ENCODE measurements at regions not wholly inside any gene's neighbourhood (a gene's known extent, or its start where the extent isn't known, plus 50 kb on each side); places are given as distances from the start of the nearest gene placed in this dataset.

DNA sequence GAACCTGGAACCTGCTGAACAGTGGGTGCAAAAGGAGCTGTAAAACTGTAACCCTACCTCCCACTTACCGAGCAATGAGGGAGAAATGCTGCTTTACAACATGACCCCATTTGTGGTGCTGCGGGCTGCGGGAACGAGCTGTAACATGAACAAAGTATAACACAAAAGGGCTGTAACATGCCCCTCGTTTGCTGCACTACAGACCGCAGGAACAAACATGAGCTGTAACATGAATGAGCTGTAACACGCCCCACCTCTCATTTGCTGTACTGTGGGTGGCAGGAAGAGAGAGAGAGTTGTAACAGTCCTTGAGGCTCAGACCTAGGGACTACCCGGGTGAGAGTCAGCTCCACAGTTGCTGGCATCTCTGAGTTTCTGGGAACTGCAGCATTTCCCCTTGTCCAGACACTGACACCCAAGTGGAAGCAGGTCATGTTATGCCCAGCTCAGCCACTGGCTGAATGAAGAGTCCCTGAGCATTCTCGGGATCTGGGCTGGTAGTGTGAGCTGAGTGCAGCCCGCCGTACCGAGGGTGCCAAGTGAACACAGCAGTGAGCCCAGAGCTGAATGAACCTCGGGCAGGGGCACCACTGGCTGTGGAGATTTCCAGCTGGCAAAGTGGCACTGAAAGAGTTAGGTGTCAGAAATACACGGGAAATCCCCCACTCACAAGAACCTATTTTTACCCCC, 1385.3 kb upstream of the SPRY2 start:
- no peak for DNase-seq

GRCh38 chr13:81722456-81722855, 1381.5 kb upstream of the SPRY2 start:
- DNase-seq, result no peak

GRCh38 chr13:81721400-81721799, 1380.5 kb upstream of the SPRY2 start:
- no peak for DNase-seq

DNA sequence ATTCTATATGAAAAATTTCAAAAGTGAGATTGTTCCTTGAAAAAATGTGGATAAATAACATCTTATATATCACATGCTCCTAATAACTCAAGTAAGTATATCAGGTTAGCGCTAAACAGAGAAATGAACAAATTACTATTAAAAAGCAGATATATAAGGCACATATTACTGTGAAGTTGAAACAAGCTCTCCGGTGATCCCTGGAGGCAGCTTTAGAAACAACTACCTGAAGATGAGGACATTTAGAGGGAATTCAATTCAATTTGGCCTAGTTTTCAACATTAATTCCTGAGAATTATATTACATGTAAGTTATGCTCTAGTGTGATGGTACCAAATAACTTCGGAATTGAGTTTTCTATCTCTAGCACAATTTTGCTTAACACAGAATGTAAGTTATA, 1373.6 kb upstream of the SPRY2 start:
- no peak for DNase-seq

DNA sequence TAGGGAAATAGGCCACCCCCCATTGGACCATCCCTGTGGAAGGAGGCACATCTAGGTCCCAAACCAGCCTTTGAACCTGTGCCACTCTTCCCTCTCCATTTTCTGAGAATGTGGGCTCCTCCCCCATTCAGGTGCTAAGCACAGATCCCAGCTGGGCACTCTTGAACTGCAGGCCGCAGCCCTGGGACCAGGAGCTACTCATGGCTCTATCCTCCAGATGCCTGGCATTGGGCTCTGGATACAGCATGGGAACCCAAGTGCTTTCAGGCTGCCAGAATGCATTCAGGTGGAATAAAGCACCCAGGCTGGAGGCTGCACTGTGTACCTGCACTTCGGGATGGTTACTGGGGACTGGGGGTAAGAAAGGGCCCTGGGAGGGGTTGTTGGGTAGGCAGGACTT, 1372.3 kb upstream of the SPRY2 start:
- DNase-seq, result no peak

DNA sequence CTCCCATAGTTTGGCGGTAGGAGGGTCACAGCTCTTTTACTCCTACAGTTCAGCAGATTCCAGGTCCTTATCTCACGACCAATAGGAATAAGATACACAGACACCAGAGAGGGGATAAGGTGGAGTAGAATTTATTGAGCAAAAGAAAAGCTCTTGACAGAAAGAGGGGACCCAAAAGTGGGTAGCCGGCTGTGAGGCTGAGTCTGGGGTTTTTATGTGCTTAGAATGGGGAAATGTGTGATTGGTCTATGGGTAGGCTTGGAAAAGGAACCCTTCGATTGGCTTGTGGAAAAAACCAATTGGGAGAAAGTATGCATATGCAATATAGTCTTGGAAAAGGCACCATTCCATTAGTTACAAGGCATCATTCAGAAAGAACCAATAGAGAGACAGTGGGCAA, 1356.9 kb upstream of the SPRY2 start:
- no peak for DNase-seq

- DNase-seq, result no peak
Measured at GRCh38 chr13:81686877-81687276, 1346.0 kb upstream of the SPRY2 start.

GRCh38 chr13:81683521-81683920, 1342.6 kb upstream of the SPRY2 start:
- no peak for DNase-seq

DNA sequence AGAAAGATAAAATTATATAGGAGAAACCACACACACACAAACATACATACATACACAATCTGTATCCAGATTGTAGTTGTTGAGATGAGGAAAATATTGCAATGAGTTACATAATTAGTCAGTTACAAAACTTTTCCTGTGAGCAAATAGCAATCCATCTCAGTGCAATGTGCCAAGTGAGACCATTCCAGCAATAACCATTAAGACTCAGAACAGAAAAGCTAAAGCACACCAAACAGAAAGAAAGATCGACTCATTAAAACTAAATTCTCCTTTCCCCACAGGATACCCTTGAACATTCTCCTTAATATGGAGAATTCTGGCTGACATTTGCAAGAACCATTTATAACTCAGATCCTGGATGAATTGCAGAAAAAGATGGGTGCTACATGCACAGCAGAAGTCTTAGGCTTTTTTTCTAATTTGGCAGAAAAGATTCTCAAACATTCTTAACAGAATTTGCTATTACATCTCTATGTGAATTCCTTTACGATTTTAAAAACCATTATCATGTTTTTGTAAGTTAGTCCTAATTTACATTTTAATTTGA, 1341.2 kb upstream of the SPRY2 start:
- DNase-seq, result no peak

DNA sequence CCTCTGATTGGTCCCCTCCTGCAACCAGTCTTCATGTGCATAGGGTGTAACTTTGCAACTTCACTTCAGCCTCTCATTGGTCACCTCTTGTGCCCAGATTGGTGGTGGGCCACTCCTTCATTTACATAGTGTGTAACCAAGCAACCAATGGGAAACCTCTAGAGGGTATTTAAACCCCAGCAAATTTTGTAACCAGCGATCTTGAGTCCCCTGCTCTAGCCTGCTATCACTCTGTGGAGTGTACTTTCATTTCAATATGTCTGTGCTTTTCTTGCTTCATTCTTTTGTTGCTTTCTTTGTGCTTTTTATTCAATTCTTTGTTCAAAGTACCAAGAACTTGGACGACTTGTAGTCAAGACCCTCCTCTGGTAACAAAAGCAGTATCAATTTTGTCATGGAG, 1336.9 kb upstream of the SPRY2 start:
- no peak for DNase-seq

- no peak for DNase-seq
Measured at GRCh38 chr13:81676008-81676407, 1335.1 kb upstream of the SPRY2 start.

- DNase-seq, result no peak
Measured at GRCh38 chr13:81671064-81671463, 1330.1 kb upstream of the SPRY2 start.

- DNase-seq, result no peak
Measured at GRCh38 chr13:81670048-81670447, 1329.1 kb upstream of the SPRY2 start.

- no peak for DNase-seq
Measured at GRCh38 chr13:81664872-81665271, 1323.9 kb upstream of the SPRY2 start.

DNA sequence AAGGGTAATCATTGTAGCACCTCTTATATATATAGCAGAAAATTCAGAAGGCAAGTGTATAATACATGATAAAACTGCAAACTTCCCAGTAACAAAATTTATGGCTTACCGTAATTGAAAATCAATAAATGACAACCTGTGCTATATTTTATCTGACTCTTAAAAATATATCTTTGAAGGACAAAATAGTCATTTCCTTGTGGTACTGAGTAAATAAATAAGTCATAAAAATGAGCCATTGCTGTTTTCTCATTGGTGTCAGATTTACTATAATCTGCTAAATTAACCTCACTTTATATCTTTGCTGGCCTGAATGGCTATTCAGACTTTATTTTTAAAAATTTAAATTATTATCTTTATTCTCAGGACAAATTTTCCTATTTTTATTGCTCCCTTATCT, 1319.1 kb upstream of the SPRY2 start:
- no peak for DNase-seq

DNA sequence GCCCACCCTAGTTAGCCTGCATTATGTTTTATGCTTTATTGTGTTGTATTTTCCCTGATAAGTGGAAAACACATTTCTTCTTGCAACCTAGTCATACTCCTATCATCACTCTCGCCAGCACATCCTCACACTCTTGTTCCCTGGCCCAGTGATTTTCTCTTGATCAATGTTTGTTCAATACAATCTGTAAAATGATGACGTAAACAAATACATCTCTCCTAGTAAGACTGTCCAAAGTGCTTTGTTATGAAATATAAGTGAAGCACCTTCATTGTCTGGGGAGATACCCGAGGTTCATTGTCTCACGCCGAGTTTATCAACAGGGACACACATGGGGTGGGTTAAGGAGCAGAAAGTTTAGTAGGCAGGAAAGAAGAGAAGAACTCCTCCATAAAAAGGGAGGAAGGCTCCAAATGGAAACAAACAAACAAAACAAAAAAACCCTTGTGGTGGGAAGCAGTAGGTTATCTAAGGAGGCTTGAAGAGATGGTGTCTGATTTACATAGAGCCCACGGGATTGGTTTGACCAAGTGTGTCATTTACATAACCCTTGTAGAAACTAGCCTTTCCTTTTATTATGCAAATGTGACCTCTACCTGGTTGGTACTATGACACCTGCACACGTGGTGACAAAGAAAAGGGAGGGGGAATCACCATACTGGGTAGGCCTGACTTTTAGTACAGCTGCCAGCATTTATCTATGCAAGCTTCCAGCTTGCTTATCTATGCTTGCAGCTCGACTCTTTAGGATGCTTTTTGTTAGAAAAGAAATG, 1317.9 kb upstream of the SPRY2 start:
- no peak for DNase-seq

GRCh38 chr13:81639984-81640582, 1299.2 kb upstream of the SPRY2 start:
- no peak for DNase-seq

- no peak for DNase-seq
Measured at GRCh38 chr13:81637457-81637856, 1296.5 kb upstream of the SPRY2 start.

DNA sequence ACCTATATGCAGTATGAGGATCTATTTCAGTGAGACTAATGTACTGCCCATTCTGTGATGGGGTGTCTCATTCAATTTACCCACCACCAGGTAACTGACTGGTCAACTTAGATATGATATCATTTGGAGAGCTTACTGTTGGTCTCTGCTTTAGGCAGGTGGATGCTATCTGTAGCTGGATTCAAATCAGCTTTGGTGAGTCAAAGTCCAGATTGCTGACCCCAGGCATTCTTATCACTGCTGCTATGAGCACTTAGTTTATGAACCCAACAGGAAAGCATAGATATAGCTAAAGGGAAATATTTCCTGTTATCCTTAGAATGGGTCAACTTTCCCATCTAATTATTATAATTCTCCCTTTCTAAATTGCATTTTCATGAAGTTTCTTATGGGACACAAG, 1295.2 kb upstream of the SPRY2 start:
- no peak for DNase-seq

- DNase-seq, result no peak
Measured at GRCh38 chr13:81615031-81615430, 1274.1 kb upstream of the SPRY2 start.

GRCh38 chr13:81610644-81611043, 1269.7 kb upstream of the SPRY2 start:
- DNase-seq, result no peak

GRCh38 chr13:81609335-81609734, 1268.4 kb upstream of the SPRY2 start:
- DNase-seq, result no peak

- no peak for DNase-seq
Measured at GRCh38 chr13:81606074-81606473, 1265.1 kb upstream of the SPRY2 start.

DNA sequence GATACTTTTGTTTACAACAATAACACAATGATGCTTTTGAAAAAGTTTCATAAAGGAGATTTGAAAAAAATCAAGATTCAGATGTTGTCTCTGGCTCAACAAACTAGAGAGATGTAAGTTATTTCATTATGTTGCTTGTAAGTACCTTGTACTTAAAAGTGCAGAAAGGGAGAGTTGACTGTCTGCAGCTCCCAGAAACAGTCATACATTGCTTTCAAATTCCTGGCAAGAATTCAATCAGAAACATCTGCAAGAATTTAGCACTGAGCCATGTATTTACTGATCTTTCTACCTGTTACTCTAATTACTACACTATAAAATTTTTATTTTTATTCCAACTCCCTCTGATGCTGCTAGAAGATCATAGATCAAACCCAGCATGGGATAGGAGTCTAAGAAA, 1261.3 kb upstream of the SPRY2 start:
- no peak for DNase-seq

Data from CD4-positive, alpha-beta T cell treated with Interleukin-15 for 1 hour (primary cell).